Breast epithelium (tissue), 4 donors: ENCODE measurements at regions not wholly inside any gene's neighbourhood (a gene's known extent, or its start where the extent isn't known, plus 50 kb on each side); places are given as distances from the start of the nearest gene placed in this dataset.
"Not testable (repeated sequence)": the region's sequence is repeated elsewhere in the genome, so short reads cannot be mapped to it uniquely, and the experiment has no call there.

Source experiments
- DNase-seq, 2 donors: peaks; one replicate each; pipeline ENCODE4 v3.0.0-alpha.2; 2019; ENCODE audit warnings: low spot score in 2 of 2
- H3K27ac ChIP-seq, 2 donors: fragments of 200-600 bp; sonication (generic) in 1 of 2; one replicate each; pipeline ENCODE4 v1.5.1; 2016 to 2019; ENCODE audit warnings: mild to moderate bottlenecking in 1 of 2
- H3K27me3 ChIP-seq, 2 donors: fragments of 200-600 bp; sonication (generic) in 1 of 2; one replicate each; pipeline versions ENCODE4 v1.5.1 to v1.6.0; 2017 to 2019; ENCODE audit warnings: control low read depth in 1 of 2, mild to moderate bottlenecking in 1 of 2
- H3K36me3 ChIP-seq: fragments of 200-600 bp; one replicate; pipeline ENCODE4 v1.5.1; 2019
- H3K4me1 ChIP-seq, 2 donors: fragments of 200-600 bp; sonication (generic); one replicate each; pipeline ENCODE4 v1.5.1; 2016 to 2019; ENCODE audit warnings: control low read depth in 1 of 2
- H3K4me3 ChIP-seq, 3 donors: fragments of 200-600 bp; sonication (generic); 1 replicate in 2 of 3; 2 replicates in 1 of 3; pipeline ENCODE4 v1.5.1; 2016 to 2019; ENCODE audit warnings: mild to moderate bottlenecking in 3 of 3, moderate library complexity in 2 of 3
- H3K9me3 ChIP-seq, 2 donors: fragments of 200-600 bp; sonication (generic) in 1 of 2; one replicate each; pipeline ENCODE4 v1.5.1; 2016 to 2019; ENCODE audit warnings: control low read depth in 1 of 2
- POLR2A ChIP-seq: fragments of 450-650 bp; IDR thresholded peaks from one replicate; pipeline ENCODE4 v1.6.1; 2016; ENCODE audit warnings: antibody characterized with exemption, mild to moderate bottlenecking, moderate library complexity
- POLR2AphosphoS5 ChIP-seq, 3 donors: sonication (generic); formaldehyde crosslinking; IDR thresholded peaks; one replicate each; pipeline ENCODE4 v1.6.1; 2017; ENCODE audit warnings: antibody characterized with exemption in 3 of 3
- intact Hi-C: fragments of 100-400 bp; cut with DNase I; formaldehyde crosslinking; loops from one replicate; pipeline ENCODE4 v1.15.1; 2023; ENCODE audit warnings: low total_unique reads
- TF ChIP-seq, protein P1 (sequence below), 3 donors: fragments of 450-650 bp; IDR thresholded peaks; one replicate each; pipeline ENCODE4 v1.5.1; 2016 to 2017; ENCODE audit warnings: antibody characterized with exemption in 3 of 3, mild to moderate bottlenecking in 3 of 3, moderate library complexity in 3 of 3

DNA sequence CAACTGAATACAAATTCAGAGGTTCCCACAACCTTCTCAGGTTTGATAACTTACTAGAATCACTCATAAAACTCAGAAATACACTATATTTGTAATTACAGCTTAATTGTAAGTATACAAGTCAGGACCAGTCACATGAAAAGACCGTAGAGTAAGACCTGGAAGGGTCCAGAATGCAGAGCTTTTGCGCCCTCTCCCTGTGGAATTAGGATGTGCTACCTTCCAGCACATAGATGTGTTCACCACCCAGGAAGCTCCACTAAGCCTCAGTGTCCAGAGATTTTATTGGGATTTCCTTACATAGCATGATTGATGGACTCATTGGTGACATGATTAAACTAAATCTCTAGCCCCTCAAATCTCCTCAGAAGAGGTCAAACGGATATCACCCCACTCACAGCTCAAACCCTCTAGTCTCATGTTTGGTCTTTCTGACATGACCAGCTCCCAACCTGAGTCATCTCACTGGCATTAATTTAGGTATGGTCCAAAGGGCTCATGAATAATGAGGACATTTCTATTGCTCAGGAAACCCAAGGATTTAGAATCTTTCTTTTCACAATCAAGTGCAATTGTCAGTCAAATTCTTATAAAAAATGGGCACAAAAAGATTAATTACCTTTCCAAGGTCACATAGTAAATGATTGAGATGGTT lies 77.2 kb upstream of the UBASH3B start:
- TF ChIP-seq, protein P1, sequence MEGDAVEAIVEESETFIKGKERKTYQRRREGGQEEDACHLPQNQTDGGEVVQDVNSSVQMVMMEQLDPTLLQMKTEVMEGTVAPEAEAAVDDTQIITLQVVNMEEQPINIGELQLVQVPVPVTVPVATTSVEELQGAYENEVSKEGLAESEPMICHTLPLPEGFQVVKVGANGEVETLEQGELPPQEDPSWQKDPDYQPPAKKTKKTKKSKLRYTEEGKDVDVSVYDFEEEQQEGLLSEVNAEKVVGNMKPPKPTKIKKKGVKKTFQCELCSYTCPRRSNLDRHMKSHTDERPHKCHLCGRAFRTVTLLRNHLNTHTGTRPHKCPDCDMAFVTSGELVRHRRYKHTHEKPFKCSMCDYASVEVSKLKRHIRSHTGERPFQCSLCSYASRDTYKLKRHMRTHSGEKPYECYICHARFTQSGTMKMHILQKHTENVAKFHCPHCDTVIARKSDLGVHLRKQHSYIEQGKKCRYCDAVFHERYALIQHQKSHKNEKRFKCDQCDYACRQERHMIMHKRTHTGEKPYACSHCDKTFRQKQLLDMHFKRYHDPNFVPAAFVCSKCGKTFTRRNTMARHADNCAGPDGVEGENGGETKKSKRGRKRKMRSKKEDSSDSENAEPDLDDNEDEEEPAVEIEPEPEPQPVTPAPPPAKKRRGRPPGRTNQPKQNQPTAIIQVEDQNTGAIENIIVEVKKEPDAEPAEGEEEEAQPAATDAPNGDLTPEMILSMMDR (IDR thresholded peaks at IDR 0.05) = no peak
- TF ChIP-seq POLR2A (no peak), POLR2AphosphoS5 (IDR thresholded peaks at IDR 0.05) (no peak)
- Histone ChIP-seq H3K36me3 (no peaks in the 10 kb centered on the region), H3K27me3 (no peaks in the 10 kb centered on the region), H3K4me3 (no peak overlapping the region), H3K9me3 (no peaks in the 10 kb centered on the region), H3K27ac (no peak overlapping the region), H3K4me1 (no peaks in the 10 kb centered on the region)
- DNase-seq = no peak
- intact Hi-C loops = no loop called here

DNA sequence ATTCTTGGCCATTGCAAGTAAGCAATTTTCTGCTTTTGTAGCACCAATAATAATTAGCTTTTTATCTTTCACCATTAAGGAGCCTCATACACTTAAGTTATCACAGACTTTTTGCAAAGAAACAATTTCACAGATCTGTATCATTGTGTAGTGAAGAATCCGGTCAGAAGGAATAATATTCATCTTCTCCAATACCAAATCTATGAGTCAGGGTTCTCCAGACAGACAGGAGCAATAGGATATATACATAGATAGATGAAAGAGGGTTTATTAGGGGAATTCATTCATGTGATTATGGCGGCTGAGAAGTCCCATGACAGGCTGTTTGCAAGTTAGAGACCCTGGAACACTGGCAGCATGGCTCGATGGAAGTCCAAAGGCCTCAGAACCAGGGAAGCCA lies 82.9 kb upstream of the UBASH3B start:
- DNase-seq = no peak
- Histone ChIP-seq H3K27ac (no peak overlapping the region), H3K27me3 (no peaks in the 10 kb centered on the region), H3K4me1 (no peaks in the 10 kb centered on the region), H3K4me3 (no peak overlapping the region), H3K36me3 (no peaks in the 10 kb centered on the region), H3K9me3 (no peaks in the 10 kb centered on the region)
- TF ChIP-seq, protein P1 (IDR thresholded peaks at IDR 0.05) = no peak
- no peak for TF ChIP-seq POLR2AphosphoS5 (IDR thresholded peaks at IDR 0.05)
- TF ChIP-seq POLR2A = no peak
- intact Hi-C loops = no loop called here

DNA sequence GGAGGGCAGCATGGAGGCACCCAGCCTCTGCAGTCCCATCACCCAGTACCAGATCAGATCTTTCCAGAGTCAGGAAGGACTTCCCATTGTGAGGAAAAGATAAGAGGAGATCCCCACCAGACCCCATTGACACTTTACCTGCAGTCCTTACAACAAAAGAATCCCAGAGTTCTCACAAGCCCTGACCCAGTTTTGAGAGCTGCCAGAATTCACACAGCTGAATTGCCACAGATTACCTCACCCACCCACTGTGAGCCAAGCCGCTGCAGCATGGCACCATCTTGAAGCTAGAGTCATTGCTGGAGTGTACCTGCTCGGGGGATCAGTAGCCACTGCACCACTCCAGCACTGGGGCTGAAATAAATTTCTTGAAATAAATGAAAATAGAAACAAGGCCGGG lies 91.8 kb upstream of the UBASH3B start:
- Histone ChIP-seq H3K27ac (no peak overlapping the region), H3K4me3 (no peak overlapping the region), H3K27me3 (no peaks in the 10 kb centered on the region), H3K36me3 (no peaks in the 10 kb centered on the region), H3K9me3 (no peaks in the 10 kb centered on the region), H3K4me1 (no peaks in the 10 kb centered on the region)
- DNase-seq = no peak
- intact Hi-C loops = no loop called here
- TF ChIP-seq POLR2A = no peak
- TF ChIP-seq, protein P1 (IDR thresholded peaks at IDR 0.05) = no peak
- TF ChIP-seq POLR2AphosphoS5 (IDR thresholded peaks at IDR 0.05) = no peak

DNA sequence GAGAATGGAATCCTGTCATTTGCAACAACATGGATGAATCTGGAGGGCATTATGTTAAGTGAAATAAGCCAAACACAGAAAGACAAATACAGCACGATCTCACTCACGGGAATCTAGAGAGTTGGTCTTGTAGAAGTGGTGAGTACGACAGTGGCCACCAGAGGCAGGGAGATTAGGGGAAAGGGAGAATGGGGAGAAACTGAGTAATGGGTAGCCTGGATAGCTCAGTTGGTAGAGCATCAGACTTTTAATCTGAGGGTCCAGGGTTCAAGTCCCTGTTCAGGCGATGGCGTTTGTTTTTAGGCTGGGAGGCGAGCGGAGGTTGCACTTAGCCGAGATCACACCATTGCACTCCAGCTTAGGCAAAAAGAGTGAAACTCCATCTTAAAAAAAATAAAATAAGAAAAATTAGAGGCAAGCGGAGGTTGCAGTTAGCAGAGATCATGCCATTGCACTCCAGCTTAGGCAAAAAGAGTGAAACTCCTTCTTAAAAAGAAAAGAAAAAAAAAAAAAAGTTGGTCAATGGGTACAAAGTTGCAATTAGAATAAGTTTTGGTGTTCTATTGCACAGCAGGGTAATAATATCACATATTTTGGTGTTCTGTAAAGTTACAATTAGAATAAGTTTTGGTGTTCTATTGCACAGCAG lies 95.7 kb upstream of the UBASH3B start:
- no peak for TF ChIP-seq POLR2A
- TF ChIP-seq POLR2AphosphoS5 (IDR thresholded peaks at IDR 0.05) = no peak
- TF ChIP-seq, protein P1 (IDR thresholded peaks at IDR 0.05) = no peak
- intact Hi-C loops = no loop called here
- DNase-seq = no peak
- H3K4me1 ChIP-seq = no peaks in the 10 kb centered on the region
- H3K36me3 ChIP-seq = no peaks in the 10 kb centered on the region
- no peaks in the 10 kb centered on the region for H3K9me3 ChIP-seq
- H3K27me3 ChIP-seq = no peaks in the 10 kb centered on the region
- no peak overlapping the region for H3K4me3 ChIP-seq
- H3K27ac ChIP-seq = no peak overlapping the region

DNA sequence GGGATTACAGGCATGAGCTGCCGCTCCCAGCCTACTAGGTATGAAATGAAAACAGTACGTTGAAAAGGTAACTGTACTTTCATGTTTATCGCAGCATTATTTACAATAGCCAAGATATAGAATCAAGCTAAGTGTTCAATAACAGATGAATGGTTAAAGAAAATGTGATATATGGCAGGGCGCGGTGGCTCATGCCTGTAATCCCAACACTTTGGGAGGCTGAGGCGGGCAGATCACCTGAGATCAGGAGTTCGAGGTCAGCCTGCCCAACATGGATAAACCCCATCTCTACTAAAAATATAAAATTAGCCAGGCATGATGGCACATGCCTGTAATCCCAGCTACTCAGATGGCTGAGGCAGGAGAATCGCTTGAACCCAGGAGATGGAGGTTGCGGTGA lies 96.3 kb upstream of the UBASH3B start:
- H3K9me3 ChIP-seq, DNase-seq, H3K27me3 ChIP-seq, H3K36me3 ChIP-seq, H3K4me3 ChIP-seq, intact Hi-C loops, H3K27ac ChIP-seq, H3K4me1 ChIP-seq: not testable (repeated sequence)

DNA sequence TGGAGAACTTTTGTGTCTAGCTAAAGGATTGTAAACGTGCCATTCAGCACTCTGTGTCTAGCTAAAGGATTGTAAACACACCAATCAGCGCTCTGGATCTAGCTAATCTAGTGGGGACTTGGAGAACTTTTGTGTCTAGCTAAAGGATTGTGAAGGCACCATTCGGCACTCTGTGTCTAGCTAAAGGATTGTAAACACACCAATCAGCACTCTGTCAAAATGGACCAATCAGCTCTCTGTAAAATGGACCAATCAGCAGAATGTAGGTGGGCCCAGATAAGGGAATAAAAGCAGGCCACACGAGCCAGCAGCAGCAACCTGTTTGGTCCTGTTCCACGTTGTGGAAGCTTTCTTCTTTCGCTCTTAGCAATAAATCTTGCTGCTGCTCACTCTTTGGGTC lies 98.4 kb upstream of the UBASH3B start:
- H3K27me3 ChIP-seq, intact Hi-C loops, H3K36me3 ChIP-seq, H3K9me3 ChIP-seq, DNase-seq, H3K27ac ChIP-seq, H3K4me1 ChIP-seq: not testable (repeated sequence)
- H3K4me3 ChIP-seq = peak overlapping the region in 2 of 3 donors; percentile 38 to 60
